ENCODE measurements at regions not wholly inside any gene's neighbourhood (a gene's known extent, or its start where the extent isn't known, plus 50 kb on each side); places are given as distances from the start of the nearest gene placed in this dataset.

DNA sequence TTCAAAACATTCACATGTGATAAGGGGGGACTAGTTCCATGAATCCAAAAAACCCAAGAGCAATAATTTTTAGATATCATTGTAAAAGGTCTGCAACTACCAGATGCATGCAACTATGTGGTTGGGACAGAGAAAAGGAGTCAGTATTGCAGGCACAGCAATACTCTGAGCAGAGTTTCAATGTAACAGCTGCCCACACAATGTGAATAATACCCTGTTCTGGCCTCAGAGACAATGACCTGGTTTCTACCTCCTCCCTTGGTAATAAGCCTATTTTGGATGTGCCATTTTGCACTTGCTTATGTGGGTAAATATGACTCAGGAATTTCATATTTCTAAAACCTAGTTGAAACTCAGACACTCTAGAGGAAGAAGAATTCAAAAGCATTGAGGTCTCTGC lies 194.8 kb upstream of the RASGEF1B start:
- Histone ChIP-seq H2AFZ (ENCODE audit: control insufficient read depth, low read depth, low read length) (no peak overlapping the region), H3K27me3 (replicated peaks in 1 of 2; ENCODE audit: control insufficient read depth in 2 of 2, insufficient read depth in 2 of 2, low read length in 1 of 2) (peaks cover 0 to 2% of the 10 kb centered on the region in 2 experiments; a peak in 3 of 4 replicates), H3K4me1 (ENCODE audit: control insufficient read depth, insufficient read depth, low read length) (no peaks in the 10 kb centered on the region), H3K4me2 (ENCODE audit: control insufficient read depth, insufficient read depth) (no peak overlapping the region), H3K4me3 (no peak overlapping the region), H3K9me3 (replicated peaks; ENCODE audit: control insufficient read depth, insufficient read depth, low read length) (no peaks in the 10 kb centered on the region), H3K9ac (ENCODE audit: control insufficient read depth, insufficient read depth, low read length) (no peak overlapping the region), H3K36me3 (ENCODE audit: control insufficient read depth in 2 of 2, insufficient read depth in 2 of 2, low read length in 1 of 2) (no peaks in the 10 kb centered on the region), H3K79me2 (ENCODE audit: control insufficient read depth, insufficient read depth, low read length) (no peaks in the 10 kb centered on the region), H3K27ac (ENCODE audit: control insufficient read depth, insufficient read depth) (no peak overlapping the region), H4K20me1 (ENCODE audit: control insufficient read depth, insufficient read depth) (no peaks in the 10 kb centered on the region)
- ChIA-PET POLR2A (no interaction called here), CTCF (interaction anchor here (1.5 kb wide), 1 partner anchor 199 kb away, joined by 4 read pairs; no protein-coding TSS in a partner anchor), RAD21 (ENCODE audit: unreplicated experiment) (no interaction called here), SMC1A (ENCODE audit: uncharacterized antibody, unreplicated experiment) (interaction anchor here (0.9 kb wide), 1 partner anchor 13 kb away, joined by 3 read pairs; no protein-coding TSS in a partner anchor)
- no peak for TF ChIP-seq ZZZ3 (IDR thresholded peaks at IDR 0.05; ENCODE audit: control insufficient read depth, insufficient read length, low read depth)
- TF ChIP-seq SIN3A (IDR thresholded peaks at IDR 0.05; ENCODE audit: low read depth, low read length), result no peak
- TF ChIP-seq SMARCA5 (IDR thresholded peaks at IDR 0.05), result no peak
- TF ChIP-seq CHD1 (IDR thresholded peaks at IDR 0.05; ENCODE audit: low read depth, low read length), result no peak
- TF ChIP-seq ATF7 (IDR thresholded peaks at IDR 0.05; ENCODE audit: low read depth), result no peak
- TF ChIP-seq ZNF217 (IDR thresholded peaks at IDR 0.05), result no peak
- no peak for TF ChIP-seq SMC3 (IDR thresholded peaks at IDR 0.05; ENCODE audit: borderline replicate concordance, low read length)
- TF ChIP-seq, protein P1, sequence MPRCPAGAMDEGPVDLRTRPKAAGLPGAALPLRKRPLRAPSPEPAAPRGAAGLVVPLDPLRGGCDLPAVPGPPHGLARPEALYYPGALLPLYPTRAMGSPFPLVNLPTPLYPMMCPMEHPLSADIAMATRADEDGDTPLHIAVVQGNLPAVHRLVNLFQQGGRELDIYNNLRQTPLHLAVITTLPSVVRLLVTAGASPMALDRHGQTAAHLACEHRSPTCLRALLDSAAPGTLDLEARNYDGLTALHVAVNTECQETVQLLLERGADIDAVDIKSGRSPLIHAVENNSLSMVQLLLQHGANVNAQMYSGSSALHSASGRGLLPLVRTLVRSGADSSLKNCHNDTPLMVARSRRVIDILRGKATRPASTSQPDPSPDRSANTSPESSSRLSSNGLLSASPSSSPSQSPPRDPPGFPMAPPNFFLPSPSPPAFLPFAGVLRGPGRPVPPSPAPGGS (IDR thresholded peaks at IDR 0.05; ENCODE audit: borderline replicate concordance, insufficient read depth, low read depth, low read length, poor library complexity, severe bottlenecking), result no peak
- no peak for TF ChIP-seq JUNB (IDR thresholded peaks at IDR 0.05)
- no peak for TF ChIP-seq NKRF (conservative IDR thresholded peaks at IDR 0.05)
- no peak for TF ChIP-seq NRF1 (conservative IDR thresholded peaks at IDR 0.05; ENCODE audit: low read depth, low read length)
- no peak for TF ChIP-seq MYB (IDR thresholded peaks at IDR 0.05; ENCODE audit: borderline replicate concordance, low read depth, low read length)
- no peak for TF ChIP-seq ATF3 (IDR thresholded peaks at IDR 0.05; ENCODE audit: borderline replicate concordance, extremely low read depth, low read depth, low read length)
- TF ChIP-seq BCLAF1 (IDR thresholded peaks at IDR 0.05), result no peak
- TF ChIP-seq TBL1XR1 (IDR thresholded peaks at IDR 0.05; ENCODE audit: low read depth, low read length), result no peak
- no peak for TF ChIP-seq IKZF2 (IDR thresholded peaks at IDR 0.05)
- ATAC-seq (no peak), DNase-seq (ENCODE audit: low read depth, low spot score) (no peak), FAIRE-seq (no peak)
- in situ Hi-C loops (cut with MboI) (no loop called here), intact Hi-C loops (cut with micrococcal nuclease; ENCODE audit: unreplicated experiment) (no loop called here)
- BruUV-seq (replicated peaks), result no TSS peak

All from GM12878 (cell line).